Glomerular visceral epithelial cell (primary cell): ENCODE measurements at regions not wholly inside any gene's neighbourhood (a gene's known extent, or its start where the extent isn't known, plus 50 kb on each side); places are given as distances from the start of the nearest gene placed in this dataset.
A peak's percentile ranks its signal among the peaks of the same experiment; 100 is the strongest.

Experiments
- DNase-seq: peaks from one replicate; pipeline ENCODE4 v3.0.0-alpha.2; 2016; ENCODE audit errors: extremely low spot score

DNA sequence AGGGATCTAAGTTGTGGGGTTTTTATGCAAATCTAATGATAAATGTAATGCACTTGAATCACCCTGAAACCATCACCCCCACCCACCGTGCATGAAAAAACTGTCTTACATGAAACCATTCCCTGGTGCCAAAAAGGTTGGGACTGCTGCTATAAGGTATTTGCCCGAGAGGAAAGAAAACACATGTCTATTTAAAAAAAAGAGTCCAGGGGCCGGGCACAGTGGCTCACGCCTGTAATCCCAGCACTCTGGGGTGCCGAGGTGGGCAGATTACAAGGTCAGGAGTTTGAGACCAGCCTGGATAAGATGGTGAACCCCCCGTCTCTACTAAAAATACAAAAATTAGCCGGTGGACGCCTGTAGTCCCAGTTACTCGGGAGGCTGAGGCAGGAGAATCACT is 1372.8 kb upstream of the CDH2 start:
- no peak for DNase-seq

DNA sequence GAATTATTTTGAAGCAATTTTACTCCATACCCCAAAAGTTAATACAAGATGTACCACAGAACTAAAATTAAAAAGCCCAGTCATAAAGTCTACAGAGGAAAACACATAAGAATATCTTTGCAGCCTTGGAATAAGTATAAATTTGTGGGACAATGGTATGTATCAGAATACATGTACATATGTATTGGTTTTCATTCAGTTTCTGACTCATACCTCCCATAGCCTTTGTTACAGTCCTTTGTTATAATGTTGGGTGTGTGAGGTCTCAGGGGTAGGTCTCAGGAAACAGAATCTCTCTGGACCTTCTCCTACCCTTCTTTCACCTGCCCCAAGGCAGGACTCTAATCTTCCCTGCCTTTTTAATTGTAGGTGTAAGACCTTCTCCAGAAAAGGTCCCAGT is 1370.7 kb upstream of the CDH2 start:
- no peak for DNase-seq

DNA sequence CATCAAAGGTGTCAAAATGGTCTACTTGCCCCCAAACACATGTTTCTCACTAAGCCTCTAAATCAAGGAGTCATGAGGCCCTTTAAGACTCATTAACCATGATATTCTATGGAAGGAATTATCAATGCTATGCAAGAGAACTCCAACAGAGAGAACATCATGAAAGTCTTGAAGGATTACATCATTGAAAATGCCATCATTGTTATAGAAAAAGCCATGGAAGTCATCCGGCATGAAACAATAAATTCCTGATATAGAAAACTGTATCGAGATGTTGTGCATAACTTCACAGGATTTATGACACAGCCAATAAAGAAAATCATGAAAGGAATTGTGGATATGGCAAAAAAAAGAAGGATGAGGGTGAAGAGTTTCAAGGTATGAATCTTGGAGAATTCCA is 1363.6 kb upstream of the CDH2 start:
- no peak for DNase-seq

DNA sequence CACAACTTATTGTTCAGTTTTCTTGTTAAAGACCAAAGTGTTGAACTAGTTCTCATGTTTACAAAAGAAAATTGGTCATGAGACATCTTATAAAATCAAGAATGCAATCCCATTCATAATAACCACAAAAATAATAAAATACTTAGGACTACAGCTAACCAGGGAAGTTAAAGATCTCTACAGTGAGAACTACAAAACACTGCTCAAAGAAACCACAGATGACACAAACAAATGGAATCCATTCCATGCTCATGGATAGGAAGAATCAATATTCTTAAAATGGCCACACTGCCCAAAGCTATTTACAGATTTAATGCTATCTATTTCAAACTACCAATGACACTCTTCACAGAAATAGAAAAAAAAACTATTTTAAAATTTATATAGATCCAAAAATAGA is 1354.8 kb upstream of the CDH2 start:
- no peak for DNase-seq

DNA sequence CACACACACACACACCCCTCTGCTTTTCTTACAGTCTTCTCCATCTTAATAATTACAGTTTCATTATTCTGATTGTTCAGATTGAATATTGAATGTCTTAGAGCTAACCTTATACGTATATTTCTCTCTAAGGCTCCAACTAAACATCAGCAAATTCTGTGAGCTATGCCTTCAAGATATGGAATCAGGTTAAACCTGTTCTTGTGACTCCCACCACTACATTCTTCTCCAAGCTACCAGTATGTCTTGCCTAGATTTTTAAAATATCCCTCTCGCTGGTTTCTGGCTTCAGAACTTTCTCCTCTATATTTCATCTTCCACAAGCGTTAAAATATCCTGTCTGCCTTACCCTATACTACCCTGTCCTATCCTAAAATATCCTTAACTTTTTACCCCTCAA is 1346.4 kb upstream of the CDH2 start:
- no peak for DNase-seq

DNA sequence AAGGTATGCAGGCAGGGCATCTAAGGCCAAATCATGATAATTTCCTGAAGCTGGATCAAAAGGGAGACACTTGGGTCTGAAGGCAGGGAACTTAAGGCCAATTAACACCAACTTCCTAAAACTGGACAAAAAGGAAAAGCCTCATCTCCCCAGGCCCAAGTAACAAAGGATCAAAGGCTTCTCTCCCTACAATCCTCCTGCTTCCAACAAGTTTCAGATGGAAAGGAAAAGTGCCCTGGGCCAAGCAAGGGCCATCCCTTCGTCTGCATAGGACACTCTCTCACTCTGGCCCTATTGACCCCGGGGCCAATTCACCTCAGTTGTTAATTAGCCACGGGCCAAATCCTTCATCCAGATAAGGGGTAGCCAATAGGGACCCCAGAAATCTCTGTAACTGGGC is 1335.8 kb upstream of the CDH2 start:
- DNase-seq, result no peak

DNA sequence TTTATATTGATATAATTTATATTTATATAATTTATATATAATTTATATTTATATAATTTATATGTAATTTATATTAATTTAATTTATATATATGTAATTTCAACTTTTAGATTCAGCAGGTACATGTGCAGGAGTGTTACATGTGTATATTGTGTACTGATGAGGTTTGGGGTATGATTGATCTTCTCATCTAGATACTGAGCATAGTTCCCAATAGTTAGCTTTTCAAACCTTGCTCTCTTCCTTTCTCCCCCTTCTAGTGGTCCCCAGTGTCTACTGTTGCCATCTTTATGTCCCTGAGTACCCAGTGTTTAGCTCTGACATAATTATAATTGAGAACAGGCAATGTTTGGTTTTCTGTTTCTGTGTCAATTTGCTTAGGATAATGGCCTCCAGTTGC is 1335.3 kb upstream of the CDH2 start:
- no peak for DNase-seq

DNA sequence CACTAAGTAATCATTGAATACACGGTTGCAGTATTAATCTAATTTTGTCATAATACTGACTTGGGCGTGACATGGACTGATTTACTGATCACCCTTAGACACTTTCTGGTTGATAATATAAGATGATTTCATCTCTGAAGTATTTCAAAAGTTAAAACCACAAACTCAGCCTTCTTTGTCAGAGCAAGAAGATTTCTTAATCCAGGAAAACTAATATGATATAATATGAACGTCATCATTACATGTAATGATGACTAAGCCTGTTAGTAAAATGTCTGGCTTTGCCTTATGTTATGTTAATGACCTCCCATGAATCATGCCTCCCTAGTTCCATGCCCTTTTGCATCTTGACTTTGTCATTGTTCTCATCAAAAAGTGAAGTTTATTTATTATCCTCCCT is 1325.0 kb upstream of the CDH2 start:
- peak; percentile 25 for DNase-seq

DNA sequence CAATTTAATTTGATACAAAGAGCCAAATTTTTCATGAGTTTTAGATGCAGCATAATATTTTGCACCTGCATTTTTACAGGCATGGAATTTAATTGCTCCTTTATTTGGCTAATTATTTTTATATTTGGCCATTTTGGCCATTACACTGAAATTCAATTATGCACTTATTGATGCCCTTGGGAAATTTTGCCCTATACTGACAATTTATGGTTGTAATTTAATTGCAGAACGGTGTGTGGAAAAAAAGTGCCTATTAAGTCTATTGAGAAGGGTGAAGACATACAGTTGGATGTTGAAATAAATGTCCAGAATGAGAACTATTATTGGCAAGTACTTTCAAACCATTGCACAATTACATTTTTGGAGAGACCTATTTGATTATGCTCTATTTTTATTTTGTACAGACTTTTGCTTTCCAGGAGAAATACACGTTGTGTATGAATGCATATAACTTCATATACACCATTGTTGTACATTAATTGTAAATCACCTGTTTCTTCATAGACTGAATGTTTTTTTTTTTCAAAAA is 1319.3 kb upstream of the CDH2 start:
- DNase-seq, result no peak

DNA sequence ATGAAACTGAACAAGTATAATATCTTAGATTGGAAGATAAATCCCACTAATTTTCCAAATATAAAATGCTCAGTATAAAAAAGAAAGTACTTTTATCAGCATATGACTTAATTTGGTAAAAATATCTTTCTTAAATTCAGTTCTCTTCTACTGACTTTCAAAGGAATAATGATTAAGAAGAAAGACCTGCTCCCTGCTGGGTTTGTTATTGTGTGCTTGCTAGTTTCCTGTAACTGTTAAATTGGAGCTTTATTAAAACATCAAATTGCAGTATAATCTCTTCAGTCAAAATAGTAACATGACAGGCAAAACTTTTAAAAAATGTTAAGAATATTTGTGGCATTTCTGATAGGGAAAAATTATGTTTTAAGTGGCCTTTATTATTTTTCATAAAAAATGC is 1317.4 kb upstream of the CDH2 start:
- DNase-seq, result no peak

DNA sequence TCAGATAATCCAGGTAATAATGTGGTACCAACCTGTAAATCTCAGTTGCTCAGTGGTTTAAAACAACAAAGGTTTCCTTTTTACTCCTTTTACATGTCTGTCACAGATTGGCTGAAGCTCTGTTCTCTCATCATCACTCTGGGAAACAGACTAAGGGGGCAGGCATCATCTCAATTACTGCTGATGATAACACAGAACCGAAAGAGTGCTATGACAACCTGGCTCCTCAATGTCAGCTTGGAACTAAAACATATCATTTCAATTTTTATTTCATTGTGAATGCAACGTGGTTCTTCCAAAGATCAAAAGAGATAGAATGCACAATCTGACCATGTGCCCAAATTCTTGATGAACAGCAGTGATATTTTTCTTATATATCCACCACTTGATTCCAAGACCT is 1315.0 kb upstream of the CDH2 start:
- DNase-seq, result no peak

DNA sequence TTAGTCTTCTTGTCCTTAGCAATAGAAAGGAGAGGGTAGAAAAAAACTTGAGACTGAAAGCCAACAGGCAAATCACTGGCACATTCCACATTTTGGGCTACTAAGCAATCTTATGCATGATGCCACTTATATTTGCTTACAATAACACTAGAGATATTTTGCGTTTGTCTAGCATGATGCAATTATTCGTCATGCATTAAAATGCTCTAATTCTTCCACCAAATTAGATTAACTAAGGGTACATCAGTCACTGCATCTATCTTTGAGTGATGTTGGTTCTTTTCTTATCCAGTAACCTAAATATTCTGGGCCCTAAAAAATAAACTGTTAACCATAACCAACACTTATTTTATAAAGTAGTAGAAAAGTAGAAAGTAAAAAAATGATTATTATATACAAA is 1311.7 kb upstream of the CDH2 start:
- DNase-seq, result no peak

DNA sequence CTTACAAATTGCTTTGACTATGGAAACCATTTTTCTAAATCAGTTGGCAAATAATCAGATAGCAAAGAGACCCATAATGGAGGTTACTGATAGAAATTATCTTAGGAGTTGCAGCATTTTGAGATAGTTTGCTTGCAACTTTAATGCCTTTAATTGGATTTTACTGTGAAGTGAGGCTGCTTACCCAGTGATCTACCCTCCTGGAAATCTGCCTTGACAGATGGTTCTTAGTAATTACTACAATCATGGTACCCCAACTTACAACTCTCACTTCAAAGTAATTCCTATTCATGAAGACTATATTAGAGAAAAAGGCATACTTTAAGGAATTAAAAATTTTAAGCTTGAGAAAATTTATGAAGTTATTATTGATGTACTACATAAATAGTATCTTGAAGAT is 1288.6 kb upstream of the CDH2 start:
- no peak for DNase-seq

DNA sequence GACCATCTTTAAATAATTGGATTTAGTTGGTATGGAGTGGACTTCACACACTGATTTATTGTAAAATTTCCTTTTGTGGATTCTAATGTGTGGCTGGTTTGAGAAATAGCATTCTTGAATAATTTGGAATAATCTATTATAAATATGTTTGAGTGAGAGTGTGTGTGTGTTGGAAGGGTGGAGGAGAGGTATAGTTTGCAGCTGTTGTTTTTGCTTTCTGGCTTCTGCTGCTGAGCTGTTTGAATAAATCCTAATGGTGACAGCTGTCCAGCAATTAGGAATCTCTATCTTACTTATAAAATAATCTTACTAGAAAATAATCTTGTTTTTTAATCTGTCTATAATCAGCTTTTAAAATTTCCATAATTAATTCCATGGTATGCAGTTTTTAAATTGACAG is 1283.0 kb upstream of the CDH2 start:
- no peak for DNase-seq

DNA sequence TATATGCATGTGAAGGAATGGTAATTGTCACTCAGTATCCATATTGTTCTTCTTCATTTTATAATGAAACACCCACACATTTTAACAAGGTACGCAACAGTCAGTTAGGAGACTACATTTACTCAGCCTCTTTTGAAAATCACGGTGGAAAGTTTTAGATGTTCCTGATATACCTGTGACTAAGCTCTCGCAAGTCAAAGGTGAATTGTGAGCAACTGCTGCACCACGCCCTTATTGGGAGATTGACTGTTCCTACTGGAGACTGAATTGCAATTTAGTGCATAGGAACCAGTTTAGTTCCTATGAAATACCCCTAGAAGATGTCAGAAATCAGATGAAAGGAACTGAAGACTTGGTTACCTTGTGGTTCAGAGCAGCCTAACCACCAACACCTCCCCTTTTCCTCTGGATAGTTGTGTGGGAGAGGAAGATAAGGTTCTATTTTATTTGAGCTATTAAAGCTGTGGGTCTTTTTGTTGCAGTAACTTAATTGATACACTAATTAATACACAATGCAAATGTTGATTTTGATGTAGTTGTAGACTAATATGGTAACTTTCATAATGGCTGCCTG is 1280.5 kb upstream of the CDH2 start:
- no peak for DNase-seq

DNA sequence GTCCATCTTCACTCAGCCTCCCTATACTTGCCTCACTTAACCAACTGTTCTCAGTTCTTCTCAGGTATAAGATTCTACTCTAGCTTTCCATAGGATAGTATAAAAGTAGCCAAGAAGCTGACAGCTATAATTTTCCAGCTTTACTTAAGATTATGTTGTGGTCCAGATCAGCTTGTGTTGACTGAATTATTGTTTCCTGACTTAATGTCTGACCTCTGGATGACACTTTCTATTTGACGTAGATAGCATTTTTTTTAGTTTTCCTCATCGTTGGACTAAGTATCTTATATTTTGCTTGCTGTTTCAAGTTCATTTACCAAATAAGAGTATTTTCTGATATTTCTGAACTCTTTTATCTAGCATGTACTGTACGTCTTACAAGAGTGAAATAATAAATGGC is 1272.5 kb upstream of the CDH2 start:
- no peak for DNase-seq

DNA sequence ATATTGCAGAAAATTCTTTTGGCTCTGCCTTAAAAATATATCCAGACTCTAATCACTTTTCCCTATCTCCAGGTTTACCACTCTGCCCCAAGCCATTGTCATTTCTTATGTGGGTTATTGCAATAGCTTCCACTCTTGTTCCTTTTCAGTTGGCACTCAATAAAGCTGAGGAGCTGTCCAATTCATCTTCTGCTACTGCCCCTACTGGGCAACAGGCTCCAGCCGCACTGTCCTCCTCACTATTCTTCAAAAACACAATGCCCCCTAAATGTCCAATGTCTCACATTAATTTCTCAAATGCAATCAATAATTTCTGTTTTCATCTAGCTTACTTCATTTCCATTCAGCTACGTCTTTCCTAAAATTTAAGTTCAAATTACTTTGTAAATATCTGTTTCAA is 1262.5 kb upstream of the CDH2 start:
- DNase-seq, result no peak

DNA sequence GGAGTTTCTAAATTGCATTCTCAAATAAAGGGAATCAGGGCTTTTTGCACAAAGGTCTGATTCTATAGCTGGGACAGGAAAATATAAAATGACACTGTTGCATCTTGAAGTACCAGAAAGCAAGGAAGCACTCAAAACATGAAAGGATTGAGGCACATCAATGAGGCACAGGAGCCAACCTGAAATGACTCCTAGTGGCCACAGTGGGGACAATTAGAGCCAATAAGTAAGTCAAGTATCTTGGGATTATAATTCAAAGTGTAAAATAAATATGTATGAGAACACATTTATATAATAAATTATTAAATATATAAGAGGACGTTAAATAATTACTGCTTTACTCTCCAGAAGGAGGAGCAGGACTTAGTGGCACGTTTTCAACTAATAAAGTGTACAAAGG is 1259.5 kb upstream of the CDH2 start:
- no peak for DNase-seq

DNA sequence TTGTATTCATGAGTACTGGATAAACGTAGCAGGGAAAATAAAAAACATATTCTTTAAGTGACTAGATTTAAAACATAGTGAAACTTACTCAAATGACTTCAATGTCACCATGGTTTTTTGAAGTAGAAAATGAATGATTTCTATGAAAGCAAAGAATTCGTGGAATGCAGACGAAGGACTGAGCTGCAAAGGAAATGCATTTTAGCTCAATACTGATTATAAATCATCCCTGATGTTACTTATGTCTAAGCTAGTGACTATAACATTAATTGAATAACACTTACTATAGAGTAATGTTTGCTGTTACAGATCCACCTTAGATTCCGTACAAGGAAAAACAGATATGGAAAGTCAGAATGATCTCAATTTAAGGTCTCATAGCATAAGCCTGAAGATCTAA is 1257.7 kb upstream of the CDH2 start:
- DNase-seq, result no peak

DNA sequence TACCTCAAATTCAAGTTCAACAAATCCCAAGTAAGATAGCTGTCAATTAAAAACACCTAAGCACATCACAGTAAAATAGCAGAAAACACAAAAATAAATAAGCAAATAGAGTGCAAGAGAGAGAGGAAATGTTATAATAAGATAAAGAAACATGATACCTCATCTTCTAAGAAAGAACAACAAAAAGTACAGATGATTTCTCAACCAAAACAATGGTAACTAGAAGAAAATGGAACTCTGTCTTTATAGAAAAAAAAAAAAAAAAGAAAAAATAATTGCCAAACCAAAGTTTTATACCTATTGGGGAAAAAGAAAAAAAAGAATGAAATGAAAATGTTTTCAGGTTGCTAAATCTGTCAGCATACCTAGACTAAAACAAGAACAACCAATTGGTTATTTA is 1253.5 kb upstream of the CDH2 start:
- DNase-seq, result no peak

DNA sequence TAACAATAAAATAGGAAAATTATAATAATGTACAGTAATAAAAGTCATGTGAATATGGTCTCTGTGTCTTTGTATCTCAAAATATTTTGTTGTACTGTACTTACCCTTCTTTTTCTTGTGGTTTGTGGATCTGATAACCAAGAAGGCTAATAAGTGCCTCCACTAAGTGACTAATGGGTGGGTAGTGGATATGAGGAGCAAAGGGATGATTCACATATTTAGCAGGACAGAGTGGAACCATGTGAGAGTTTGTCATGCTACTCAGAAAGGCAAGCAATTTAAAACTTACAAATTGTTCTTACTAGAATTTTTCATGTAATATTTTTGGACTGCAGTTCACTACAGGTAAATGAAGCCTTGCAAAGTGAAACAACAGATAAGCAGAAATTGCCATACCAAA is 1241.2 kb upstream of the CDH2 start:
- DNase-seq, result peak; percentile 39

DNA sequence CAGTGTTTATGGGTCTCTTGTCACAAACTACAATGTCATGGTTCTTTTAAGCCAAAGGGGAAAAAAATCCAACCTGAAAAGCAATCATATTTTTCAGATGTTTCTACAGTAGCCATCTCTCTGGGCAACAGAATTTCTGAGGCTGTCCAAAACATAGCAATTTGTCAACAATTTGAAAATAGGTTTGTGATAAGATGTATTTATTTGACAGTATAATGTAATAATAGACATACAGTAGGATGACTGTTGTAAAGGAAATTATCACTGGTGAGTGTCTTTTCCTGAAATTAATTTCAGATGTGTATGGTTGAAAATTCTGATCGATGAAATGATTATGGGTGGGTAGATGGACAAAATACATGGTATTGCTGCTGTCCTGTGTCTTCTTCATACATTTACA is 1230.1 kb upstream of the CDH2 start:
- no peak for DNase-seq

DNA sequence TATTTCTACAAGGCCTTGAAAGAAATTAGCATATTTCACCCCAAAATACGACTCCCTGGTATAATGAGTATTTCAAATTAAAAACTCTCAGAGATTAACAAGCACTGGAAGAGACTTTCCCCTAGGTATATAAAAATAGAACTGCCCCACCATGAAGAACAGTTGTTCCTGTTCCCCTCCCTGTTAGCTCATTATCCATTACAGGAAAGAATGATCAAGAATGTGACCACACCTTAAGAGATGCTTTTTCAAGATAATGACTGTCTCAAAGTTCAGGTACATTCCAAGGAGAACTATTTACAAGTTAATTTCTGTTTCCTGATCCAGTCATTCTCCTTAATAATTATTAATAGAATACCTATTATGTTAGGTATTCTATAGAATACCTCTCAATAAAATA is 1220.6 kb upstream of the CDH2 start:
- no peak for DNase-seq
